CD4-positive, alpha-beta T cell treated with Interferon gamma for 1 hour (primary cell): ENCODE measurements at regions not wholly inside any gene's neighbourhood (a gene's known extent, or its start where the extent isn't known, plus 50 kb on each side); places are given as distances from the start of the nearest gene placed in this dataset.

ENCODE experiments used
- DNase-seq: peaks from one replicate; pipeline ENCODE4 v3.0.0-alpha.2; 2020

- DNase-seq = no peak
These were observed 274.3 kb downstream of the KLF6 start for GRCh38 chr10:3510741-3511140.

GRCh38 chr10:3509355-3509754, 275.7 kb downstream of the KLF6 start:
- DNase-seq = no peak

- no peak for DNase-seq
These were observed 281.7 kb downstream of the KLF6 start for GRCh38 chr10:3503299-3503698.

- no peak for DNase-seq
These were observed 282.3 kb downstream of the KLF6 start for GRCh38 chr10:3502673-3503072.

GRCh38 chr10:3500408-3500856, 284.6 kb downstream of the KLF6 start:
- DNase-seq = no peak

GRCh38 chr10:3499120-3499519, 285.9 kb downstream of the KLF6 start:
- DNase-seq = no peak

- no peak for DNase-seq
These were observed 287.4 kb downstream of the KLF6 start for GRCh38 chr10:3497581-3497980.

- no peak for DNase-seq
These were observed 288.9 kb downstream of the KLF6 start for GRCh38 chr10:3496138-3496537.

- no peak for DNase-seq
These were observed 289.7 kb downstream of the KLF6 start for GRCh38 chr10:3495281-3495680.

- no peak for DNase-seq
These were observed 290.2 kb downstream of the KLF6 start for GRCh38 chr10:3494838-3495230.

- no peak for DNase-seq
These were observed 290.7 kb downstream of the KLF6 start for GRCh38 chr10:3494131-3494837.

GRCh38 chr10:3493621-3494020, 291.4 kb downstream of the KLF6 start:
- no peak for DNase-seq

- DNase-seq = no peak
These were observed 293.4 kb downstream of the KLF6 start for GRCh38 chr10:3491571-3491970.

GRCh38 chr10:3487228-3487627, 297.8 kb downstream of the KLF6 start:
- DNase-seq = no peak

GRCh38 chr10:3486346-3487065, 298.5 kb downstream of the KLF6 start:
- peak; percentile 60 for DNase-seq

- DNase-seq = peak; percentile 65
These were observed 299.8 kb downstream of the KLF6 start for GRCh38 chr10:3485057-3485686.

- peak; percentile 46 for DNase-seq
These were observed 300.5 kb downstream of the KLF6 start for GRCh38 chr10:3484306-3485056.

GRCh38 chr10:3482200-3482993, 302.6 kb downstream of the KLF6 start:
- DNase-seq = peak; percentile 18

GRCh38 chr10:3481496-3481895, 303.5 kb downstream of the KLF6 start:
- DNase-seq = no peak

GRCh38 chr10:3480990-3481315, 304.1 kb downstream of the KLF6 start:
- no peak for DNase-seq

- DNase-seq = no peak
These were observed 304.6 kb downstream of the KLF6 start for GRCh38 chr10:3480281-3480989.
